ENCODE measurements at regions not wholly inside any gene's neighbourhood (a gene's known extent, or its start where the extent isn't known, plus 50 kb on each side); places are given as distances from the start of the nearest gene placed in this dataset.
A peak's percentile ranks its signal among the peaks of the same experiment; 100 is the strongest.

DNA sequence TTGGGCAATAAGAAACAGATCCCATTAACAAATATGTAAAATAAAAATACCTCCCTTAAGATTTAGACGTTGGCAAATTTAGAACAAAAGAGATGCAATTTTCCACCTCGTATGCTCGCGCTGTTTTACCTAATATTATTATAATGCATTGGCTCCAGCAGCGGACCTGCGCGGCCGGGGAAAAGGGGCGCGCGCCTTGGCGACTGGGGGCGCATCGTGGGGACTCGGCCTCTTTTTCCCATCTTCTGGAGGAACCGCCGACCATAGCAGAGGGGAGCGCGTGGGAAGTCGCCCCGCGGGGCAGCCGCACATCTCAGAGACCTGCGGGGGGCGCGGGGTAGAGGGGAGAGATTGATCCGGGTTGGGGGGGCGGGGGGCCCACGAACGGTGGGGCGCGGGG lies 139.4 kb upstream of the MKI67 start:
- H3K27me3 ChIP-seq (ENCODE audit: insufficient read depth, poor library complexity, severe bottlenecking) = peaks cover 6% of the 10 kb centered on the region
- H3K36me3 ChIP-seq (ENCODE audit: low read depth) = no peaks in the 10 kb centered on the region
- ATAC-seq (ENCODE audit: low read depth) (no peak), DNase-seq (ENCODE audit: low spot score) (no peak)
- TF ChIP-seq, protein P1, sequence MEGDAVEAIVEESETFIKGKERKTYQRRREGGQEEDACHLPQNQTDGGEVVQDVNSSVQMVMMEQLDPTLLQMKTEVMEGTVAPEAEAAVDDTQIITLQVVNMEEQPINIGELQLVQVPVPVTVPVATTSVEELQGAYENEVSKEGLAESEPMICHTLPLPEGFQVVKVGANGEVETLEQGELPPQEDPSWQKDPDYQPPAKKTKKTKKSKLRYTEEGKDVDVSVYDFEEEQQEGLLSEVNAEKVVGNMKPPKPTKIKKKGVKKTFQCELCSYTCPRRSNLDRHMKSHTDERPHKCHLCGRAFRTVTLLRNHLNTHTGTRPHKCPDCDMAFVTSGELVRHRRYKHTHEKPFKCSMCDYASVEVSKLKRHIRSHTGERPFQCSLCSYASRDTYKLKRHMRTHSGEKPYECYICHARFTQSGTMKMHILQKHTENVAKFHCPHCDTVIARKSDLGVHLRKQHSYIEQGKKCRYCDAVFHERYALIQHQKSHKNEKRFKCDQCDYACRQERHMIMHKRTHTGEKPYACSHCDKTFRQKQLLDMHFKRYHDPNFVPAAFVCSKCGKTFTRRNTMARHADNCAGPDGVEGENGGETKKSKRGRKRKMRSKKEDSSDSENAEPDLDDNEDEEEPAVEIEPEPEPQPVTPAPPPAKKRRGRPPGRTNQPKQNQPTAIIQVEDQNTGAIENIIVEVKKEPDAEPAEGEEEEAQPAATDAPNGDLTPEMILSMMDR (IDR thresholded peaks at IDR 0.05; ENCODE audit: poor library complexity, severe bottlenecking) = no peak
- no peaks in the 10 kb centered on the region for H3K9me3 ChIP-seq (ENCODE audit: severe bottlenecking)
- no peaks in the 10 kb centered on the region for H3K4me1 ChIP-seq (ENCODE audit: insufficient read depth, poor library complexity, severe bottlenecking)
- H3K4me3 ChIP-seq (ENCODE audit: severe bottlenecking) = no peak overlapping the region
- H3K27ac ChIP-seq (ENCODE audit: poor library complexity, severe bottlenecking) = no peak overlapping the region

DNA sequence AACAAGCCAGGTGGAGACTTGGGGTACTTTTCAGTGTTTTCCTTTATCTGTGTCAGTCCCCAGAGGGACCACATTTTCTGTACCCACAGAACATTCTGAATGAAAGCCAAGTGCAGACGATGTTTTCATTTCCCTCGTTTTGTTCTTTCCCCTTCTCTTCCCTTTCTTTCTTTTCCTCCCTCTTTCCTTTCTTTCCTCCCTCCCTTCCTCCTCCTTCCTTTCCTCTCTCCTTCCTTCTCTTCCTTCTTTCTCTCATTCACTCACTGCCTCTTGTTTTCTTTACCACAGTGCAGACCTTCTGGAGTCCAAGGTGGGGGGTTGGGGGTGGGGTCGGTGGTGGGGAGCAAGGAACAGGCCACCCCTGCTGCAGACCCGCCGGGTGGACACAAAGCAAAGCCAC lies 141.4 kb upstream of the MKI67 start:
- Histone ChIP-seq H3K4me1 (ENCODE audit: insufficient read depth, poor library complexity, severe bottlenecking) (no peaks in the 10 kb centered on the region), H3K27ac (ENCODE audit: poor library complexity, severe bottlenecking) (no peak overlapping the region), H3K4me3 (ENCODE audit: severe bottlenecking) (no peak overlapping the region), H3K9me3 (ENCODE audit: severe bottlenecking) (peaks cover 1% of the 10 kb centered on the region), H3K27me3 (ENCODE audit: insufficient read depth, poor library complexity, severe bottlenecking) (peaks cover 6% of the 10 kb centered on the region), H3K36me3 (ENCODE audit: low read depth) (no peaks in the 10 kb centered on the region)
- ATAC-seq (ENCODE audit: low read depth) (no peak), DNase-seq (ENCODE audit: low spot score) (no peak)
- TF ChIP-seq, protein P1 (IDR thresholded peaks at IDR 0.05; ENCODE audit: poor library complexity, severe bottlenecking) = no peak

DNA sequence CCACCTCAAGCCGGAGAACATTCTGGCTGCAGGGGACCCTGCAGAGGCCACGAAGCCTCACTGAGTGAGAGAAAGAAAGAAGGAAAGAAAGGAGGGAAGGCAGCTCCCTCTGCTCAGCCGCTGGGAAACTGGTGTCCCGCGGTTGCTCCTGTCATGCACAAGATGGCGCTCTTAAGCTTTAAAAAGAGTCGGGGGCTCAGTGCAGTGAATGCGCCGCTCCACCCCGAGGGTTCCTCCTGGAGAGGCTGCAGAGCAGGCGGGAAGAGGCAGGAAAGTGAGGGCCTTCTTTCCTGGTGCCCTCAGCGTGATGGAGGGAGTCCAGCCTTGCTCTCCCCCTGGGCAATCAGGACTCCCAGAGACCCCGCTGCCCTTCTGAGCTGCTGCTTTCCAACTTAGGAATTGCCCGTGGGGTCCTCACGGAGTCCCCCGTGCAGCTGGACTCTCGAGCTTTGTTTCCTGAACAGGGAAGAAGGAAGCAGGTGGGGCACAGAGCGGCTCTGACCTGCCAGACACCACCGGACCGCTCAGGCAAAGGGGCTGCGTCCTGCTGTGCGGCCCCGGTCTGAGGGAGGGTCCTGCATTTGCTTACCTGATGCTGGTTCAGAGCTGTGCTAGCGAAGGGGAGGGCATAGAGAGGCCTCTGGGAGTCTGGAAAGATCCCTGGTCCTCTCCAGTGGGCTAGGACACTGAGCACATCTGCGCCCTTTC lies 141.9 kb upstream of the MKI67 start:
- Histone ChIP-seq H3K27ac (ENCODE audit: poor library complexity, severe bottlenecking) (no peak overlapping the region), H3K27me3 (ENCODE audit: insufficient read depth, poor library complexity, severe bottlenecking) (peaks cover 6% of the 10 kb centered on the region), H3K9me3 (ENCODE audit: severe bottlenecking) (peaks cover 1% of the 10 kb centered on the region), H3K4me3 (ENCODE audit: severe bottlenecking) (no peak overlapping the region), H3K4me1 (ENCODE audit: insufficient read depth, poor library complexity, severe bottlenecking) (no peaks in the 10 kb centered on the region), H3K36me3 (ENCODE audit: low read depth) (no peaks in the 10 kb centered on the region)
- DNase-seq (ENCODE audit: low spot score) = no peak
- peak; percentile 48; the same call in 1 of the 3 replicates for ATAC-seq (ENCODE audit: low read depth)
- TF ChIP-seq, protein P1 (IDR thresholded peaks at IDR 0.05; ENCODE audit: poor library complexity, severe bottlenecking) = peak; percentile 51

DNA sequence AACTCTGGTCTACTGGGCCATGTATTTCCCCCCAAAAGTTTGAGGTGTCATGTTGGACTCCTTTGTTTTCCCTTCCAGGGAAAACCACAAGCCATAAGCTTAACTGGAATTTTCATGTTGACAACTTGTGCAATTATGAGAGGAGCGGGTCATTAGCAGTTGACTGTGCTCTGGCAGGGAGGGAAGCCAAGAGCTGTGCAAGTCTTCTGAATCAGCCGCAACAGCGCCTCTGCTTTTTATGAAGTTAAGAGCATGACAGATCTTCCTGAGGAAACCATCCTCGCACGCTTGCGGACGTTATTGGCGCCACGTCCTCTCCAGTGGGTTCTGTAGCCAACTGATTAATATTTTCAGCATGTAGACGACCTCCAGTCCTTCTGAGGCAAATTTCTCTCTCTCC lies 148.7 kb upstream of the MKI67 start:
- peaks cover 1% of the 10 kb centered on the region for H3K9me3 ChIP-seq (ENCODE audit: severe bottlenecking)
- no peak overlapping the region for H3K27ac ChIP-seq (ENCODE audit: poor library complexity, severe bottlenecking)
- no peaks in the 10 kb centered on the region for H3K27me3 ChIP-seq (ENCODE audit: insufficient read depth, poor library complexity, severe bottlenecking)
- ATAC-seq (ENCODE audit: low read depth) (no peak), DNase-seq (ENCODE audit: low spot score) (no peak)
- no peak overlapping the region for H3K4me3 ChIP-seq (ENCODE audit: severe bottlenecking)
- H3K4me1 ChIP-seq (ENCODE audit: insufficient read depth, poor library complexity, severe bottlenecking) = peaks cover 3% of the 10 kb centered on the region
- no peaks in the 10 kb centered on the region for H3K36me3 ChIP-seq (ENCODE audit: low read depth)
- TF ChIP-seq, protein P1 (IDR thresholded peaks at IDR 0.05; ENCODE audit: poor library complexity, severe bottlenecking) = no peak

Data from RWPE2 (cell line).